NCI-H345 treated with DMSO at 0.1 percent for 48 hours (cell line): ENCODE measurements at regions not wholly inside any gene's neighbourhood (a gene's known extent, or its start where the extent isn't known, plus 50 kb on each side); places are given as distances from the start of the nearest gene placed in this dataset.

Experiments used
- DNase-seq: peaks from one replicate; lab custom pipeline; 2025; ENCODE audit not compliant: unreplicated experiment; lab: John Stamatoyannopoulos, UW

- no peak for DNase-seq
These were observed 513.9 kb upstream of the MEX3C start for GRCh38 chr18:51711298-51711889.

GRCh38 chr18:51712821-51713220, 515.3 kb upstream of the MEX3C start:
- no peak for DNase-seq

- no peak for DNase-seq
These were observed 518.8 kb upstream of the MEX3C start for GRCh38 chr18:51716277-51716676.

GRCh38 chr18:51721388-51721787, 523.9 kb upstream of the MEX3C start:
- no peak for DNase-seq

- no peak for DNase-seq
These were observed 524.5 kb upstream of the MEX3C start for GRCh38 chr18:51721996-51722395.

GRCh38 chr18:51724790-51725721, 527.6 kb upstream of the MEX3C start:
- DNase-seq: no peak

GRCh38 chr18:51726614-51727013, 529.1 kb upstream of the MEX3C start:
- DNase-seq: no peak

GRCh38 chr18:51727780-51728179, 530.3 kb upstream of the MEX3C start:
- no peak for DNase-seq

GRCh38 chr18:51731070-51731469, 533.6 kb upstream of the MEX3C start:
- no peak for DNase-seq

- DNase-seq: no peak
These were observed 537.1 kb upstream of the MEX3C start for GRCh38 chr18:51734576-51734975.

GRCh38 chr18:51739044-51739666, 541.7 kb upstream of the MEX3C start:
- no peak for DNase-seq

GRCh38 chr18:51751901-51752300, 554.4 kb upstream of the MEX3C start:
- DNase-seq: no peak

GRCh38 chr18:51753365-51754057, 556.0 kb upstream of the MEX3C start:
- DNase-seq: no peak

GRCh38 chr18:51754566-51754965, 557.1 kb upstream of the MEX3C start:
- no peak for DNase-seq

GRCh38 chr18:51757255-51757924, 559.9 kb upstream of the MEX3C start:
- no peak for DNase-seq

GRCh38 chr18:51762373-51762772, 564.9 kb upstream of the MEX3C start:
- DNase-seq: no peak

- DNase-seq: no peak
These were observed 568.3 kb upstream of the MEX3C start for GRCh38 chr18:51765606-51766360.

- no peak for DNase-seq
These were observed 569.8 kb upstream of the MEX3C start for GRCh38 chr18:51767293-51767692.

- no peak for DNase-seq
These were observed 561.9 kb upstream of the DCC start for GRCh38 chr18:51778115-51778514.

GRCh38 chr18:51789871-51790270, 550.1 kb upstream of the DCC start:
- no peak for DNase-seq
